Astrocyte (in vitro differentiated cells and primary cell): ENCODE measurements at regions not wholly inside any gene's neighbourhood (a gene's known extent, or its start where the extent isn't known, plus 50 kb on each side); places are given as distances from the start of the nearest gene placed in this dataset.

Experiments used
- EZH2 ChIP-seq: IDR thresholded peaks from 2 replicates; pipeline ENCODE4 v1.6.1; 2012; ENCODE audit warnings: mild to moderate bottlenecking, low read length, inconsistent platforms; ENCODE audit not compliant: insufficient read depth
- TF ChIP-seq, protein P1 (sequence below): IDR thresholded peaks from 2 replicates; pipeline ENCODE4 v1.5.1; 2011; ENCODE audit warnings: low read depth, mild to moderate bottlenecking, inconsistent platforms, low read length, moderate library complexity; ENCODE audit not compliant: insufficient read depth

GRCh38 chr9:126117631-126118030, 209.0 kb upstream of the MVB12B start:
- TF ChIP-seq, protein P1, sequence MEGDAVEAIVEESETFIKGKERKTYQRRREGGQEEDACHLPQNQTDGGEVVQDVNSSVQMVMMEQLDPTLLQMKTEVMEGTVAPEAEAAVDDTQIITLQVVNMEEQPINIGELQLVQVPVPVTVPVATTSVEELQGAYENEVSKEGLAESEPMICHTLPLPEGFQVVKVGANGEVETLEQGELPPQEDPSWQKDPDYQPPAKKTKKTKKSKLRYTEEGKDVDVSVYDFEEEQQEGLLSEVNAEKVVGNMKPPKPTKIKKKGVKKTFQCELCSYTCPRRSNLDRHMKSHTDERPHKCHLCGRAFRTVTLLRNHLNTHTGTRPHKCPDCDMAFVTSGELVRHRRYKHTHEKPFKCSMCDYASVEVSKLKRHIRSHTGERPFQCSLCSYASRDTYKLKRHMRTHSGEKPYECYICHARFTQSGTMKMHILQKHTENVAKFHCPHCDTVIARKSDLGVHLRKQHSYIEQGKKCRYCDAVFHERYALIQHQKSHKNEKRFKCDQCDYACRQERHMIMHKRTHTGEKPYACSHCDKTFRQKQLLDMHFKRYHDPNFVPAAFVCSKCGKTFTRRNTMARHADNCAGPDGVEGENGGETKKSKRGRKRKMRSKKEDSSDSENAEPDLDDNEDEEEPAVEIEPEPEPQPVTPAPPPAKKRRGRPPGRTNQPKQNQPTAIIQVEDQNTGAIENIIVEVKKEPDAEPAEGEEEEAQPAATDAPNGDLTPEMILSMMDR: no peak
- TF ChIP-seq EZH2: no peak
